SK-N-SH treated with all-trans-retinoic acid at 6 μM for 48 hours (cell line): ENCODE measurements at regions not wholly inside any gene's neighbourhood (a gene's known extent, or its start where the extent isn't known, plus 50 kb on each side); places are given as distances from the start of the nearest gene placed in this dataset.

ENCODE experiments used
- BACH2 ChIP-seq: fragments of 250-450 bp; sonication (Bioruptor Pico); IDR thresholded peaks from 2 replicates; pipeline ENCODE4 v1.9.0; 2021; ENCODE audit warnings: mild to moderate bottlenecking, borderline replicate concordance
- ESRRG ChIP-seq: fragments of 250-450 bp; sonication (Bioruptor Pico); IDR thresholded peaks from 2 replicates; pipeline ENCODE4 v1.6.1; 2021; ENCODE audit warnings: mild to moderate bottlenecking
- ISL1 ChIP-seq: fragments of 250-450 bp; sonication (Bioruptor Pico); IDR thresholded peaks from 2 replicates; pipeline ENCODE4 v2.1.2; 2022; ENCODE audit warnings: mild to moderate bottlenecking, moderate library complexity
- PPARA ChIP-seq: fragments of 250-450 bp; sonication (Bioruptor Pico); IDR thresholded peaks from 2 replicates; pipeline ENCODE4 v1.5.0; 2020; ENCODE audit warnings: mild to moderate bottlenecking, borderline replicate concordance
- ZNF565 ChIP-seq: fragments of 450-650 bp; formaldehyde crosslinking; conservative IDR thresholded peaks from 2 replicates; pipeline ENCODE4 v1.5.0; 2020; ENCODE audit warnings: low read depth, mild to moderate bottlenecking, moderate library complexity
- TF ChIP-seq, protein P1 (sequence below): fragments of 250-450 bp; sonication (Bioruptor Pico); IDR thresholded peaks from 2 replicates; pipeline ENCODE4 v1.5.1; 2021; ENCODE audit warnings: mild to moderate bottlenecking, moderate library complexity

DNA sequence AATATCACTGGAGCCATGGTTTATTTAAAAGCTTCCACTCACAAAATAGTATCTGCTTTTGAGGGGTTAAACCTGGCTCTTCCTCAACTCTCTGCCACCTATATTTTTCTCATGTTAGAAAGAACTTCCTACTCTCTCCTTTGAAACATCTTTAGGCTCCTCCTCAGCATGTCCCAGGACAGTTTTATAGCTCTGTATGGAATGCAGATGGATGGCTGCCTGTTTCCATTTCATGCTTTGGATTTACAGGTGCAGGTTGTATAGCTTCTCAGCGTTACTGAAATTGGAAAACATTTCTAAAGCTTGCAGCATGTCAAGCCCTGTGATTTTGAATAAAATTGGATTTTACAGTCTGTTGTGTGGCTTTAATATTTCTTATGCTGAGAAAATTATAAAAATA lies 314.0 kb downstream of the NDFIP2 start:
- TF ChIP-seq ESRRG (no peak), PPARA (CRISPR knock-in tag) (no peak), BACH2 (no peak), ISL1 (CRISPR knock-in tag) (no peak), ZNF565 (no peak)
- TF ChIP-seq, protein P1, sequence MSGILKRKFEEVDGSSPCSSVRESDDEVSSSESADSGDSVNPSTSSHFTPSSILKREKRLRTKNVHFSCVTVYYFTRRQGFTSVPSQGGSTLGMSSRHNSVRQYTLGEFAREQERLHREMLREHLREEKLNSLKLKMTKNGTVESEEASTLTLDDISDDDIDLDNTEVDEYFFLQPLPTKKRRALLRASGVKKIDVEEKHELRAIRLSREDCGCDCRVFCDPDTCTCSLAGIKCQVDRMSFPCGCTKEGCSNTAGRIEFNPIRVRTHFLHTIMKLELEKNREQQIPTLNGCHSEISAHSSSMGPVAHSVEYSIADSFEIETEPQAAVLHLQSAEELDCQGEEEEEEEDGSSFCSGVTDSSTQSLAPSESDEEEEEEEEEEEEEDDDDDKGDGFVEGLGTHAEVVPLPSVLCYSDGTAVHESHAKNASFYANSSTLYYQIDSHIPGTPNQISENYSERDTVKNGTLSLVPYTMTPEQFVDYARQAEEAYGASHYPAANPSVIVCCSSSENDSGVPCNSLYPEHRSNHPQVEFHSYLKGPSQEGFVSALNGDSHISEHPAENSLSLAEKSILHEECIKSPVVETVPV, result no peak
